ENCODE measurements at regions not wholly inside any gene's neighbourhood (a gene's known extent, or its start where the extent isn't known, plus 50 kb on each side); places are given as distances from the start of the nearest gene placed in this dataset.

DNA sequence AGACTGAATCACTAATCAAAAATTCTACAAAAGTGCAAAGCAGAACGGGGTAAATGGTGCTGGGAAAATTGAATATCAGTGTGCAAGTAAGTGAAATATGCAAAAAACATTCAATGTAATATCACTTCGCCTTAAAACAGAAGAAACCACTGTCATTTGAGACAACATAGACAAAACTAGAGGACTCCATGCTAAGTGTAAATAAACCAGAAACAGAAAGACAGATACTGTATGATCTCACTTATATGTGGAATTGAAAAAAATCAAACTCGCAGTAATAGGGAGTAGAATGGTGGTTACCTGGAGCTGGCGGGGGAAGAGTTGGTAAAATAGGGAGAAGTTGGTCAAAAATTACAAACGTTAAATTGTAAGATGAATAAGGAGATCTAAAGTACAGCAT is 1420.0 kb upstream of the CDH2 start:
- Histone ChIP-seq H4K20me1 (ENCODE audit: low read depth) (no peaks in the 10 kb centered on the region), H3K4me2 (no peak overlapping the region), H3K27ac (no peak overlapping the region), H3K27me3 (no peaks in the 10 kb centered on the region), H3K79me2 (ENCODE audit: low read depth) (no peaks in the 10 kb centered on the region), H3F3A (ENCODE audit: low read depth) (peaks cover 5% of the 10 kb centered on the region), H3K9me3 (ENCODE audit: low read depth) (no peaks in the 10 kb centered on the region), H3K36me3 (no peaks in the 10 kb centered on the region), H2AFZ (replicated peaks) (no peak overlapping the region), H3K9ac (no peak overlapping the region), H3K4me1 (no peaks in the 10 kb centered on the region), H3K4me3 (no peak overlapping the region)
- H3K4me1 Mint-ChIP-seq = no peaks in the 10 kb centered on the region
- H3K9me3 Mint-ChIP-seq = peaks cover 3% of the 10 kb centered on the region
- H3K27me3 Mint-ChIP-seq (ENCODE audit: insufficient read depth, low read depth) = no peaks in the 10 kb centered on the region
- no peaks in the 10 kb centered on the region for H3K36me3 Mint-ChIP-seq
- no peak overlapping the region for H3K4me3 Mint-ChIP-seq
- DNase-seq (ENCODE audit: low spot score) = no peak
- TF ChIP-seq, protein P1, sequence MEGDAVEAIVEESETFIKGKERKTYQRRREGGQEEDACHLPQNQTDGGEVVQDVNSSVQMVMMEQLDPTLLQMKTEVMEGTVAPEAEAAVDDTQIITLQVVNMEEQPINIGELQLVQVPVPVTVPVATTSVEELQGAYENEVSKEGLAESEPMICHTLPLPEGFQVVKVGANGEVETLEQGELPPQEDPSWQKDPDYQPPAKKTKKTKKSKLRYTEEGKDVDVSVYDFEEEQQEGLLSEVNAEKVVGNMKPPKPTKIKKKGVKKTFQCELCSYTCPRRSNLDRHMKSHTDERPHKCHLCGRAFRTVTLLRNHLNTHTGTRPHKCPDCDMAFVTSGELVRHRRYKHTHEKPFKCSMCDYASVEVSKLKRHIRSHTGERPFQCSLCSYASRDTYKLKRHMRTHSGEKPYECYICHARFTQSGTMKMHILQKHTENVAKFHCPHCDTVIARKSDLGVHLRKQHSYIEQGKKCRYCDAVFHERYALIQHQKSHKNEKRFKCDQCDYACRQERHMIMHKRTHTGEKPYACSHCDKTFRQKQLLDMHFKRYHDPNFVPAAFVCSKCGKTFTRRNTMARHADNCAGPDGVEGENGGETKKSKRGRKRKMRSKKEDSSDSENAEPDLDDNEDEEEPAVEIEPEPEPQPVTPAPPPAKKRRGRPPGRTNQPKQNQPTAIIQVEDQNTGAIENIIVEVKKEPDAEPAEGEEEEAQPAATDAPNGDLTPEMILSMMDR (IDR thresholded peaks at IDR 0.05) = no peak
- TF ChIP-seq EZH2phosphoT487 (IDR thresholded peaks at IDR 0.05) (no peak), EZH2 (IDR thresholded peaks at IDR 0.05) (no peak)
- H3K27ac Mint-ChIP-seq = no peak overlapping the region

GRCh38 chr18:29594493-29594892 is 1417.6 kb upstream of the CDH2 start:
- Mint-ChIP-seq H3K4me1 (no peaks in the 10 kb centered on the region), H3K36me3 (no peaks in the 10 kb centered on the region), H3K27me3 (ENCODE audit: insufficient read depth, low read depth) (no peaks in the 10 kb centered on the region), H3K4me3 (no peak overlapping the region), H3K9me3 (no peaks in the 10 kb centered on the region), H3K27ac (no peak overlapping the region)
- Histone ChIP-seq H3K36me3 (no peaks in the 10 kb centered on the region), H2AFZ (replicated peaks) (no peak overlapping the region), H3K27ac (no peak overlapping the region), H3K9me3 (ENCODE audit: low read depth) (no peaks in the 10 kb centered on the region), H3K27me3 (no peaks in the 10 kb centered on the region), H3K9ac (no peak overlapping the region), H3F3A (ENCODE audit: low read depth) (peaks cover 5% of the 10 kb centered on the region), H4K20me1 (ENCODE audit: low read depth) (no peaks in the 10 kb centered on the region), H3K4me3 (no peak overlapping the region), H3K4me1 (no peaks in the 10 kb centered on the region), H3K79me2 (ENCODE audit: low read depth) (no peaks in the 10 kb centered on the region), H3K4me2 (no peak overlapping the region)
- no peak for DNase-seq (ENCODE audit: low spot score)
- no peak for TF ChIP-seq EZH2 (IDR thresholded peaks at IDR 0.05)
- TF ChIP-seq, protein P1 (IDR thresholded peaks at IDR 0.05) = no peak
- no peak for TF ChIP-seq EZH2phosphoT487 (IDR thresholded peaks at IDR 0.05)

- H3K4me2 ChIP-seq = no peak overlapping the region
- H4K20me1 ChIP-seq (ENCODE audit: low read depth) = no peaks in the 10 kb centered on the region
- no peaks in the 10 kb centered on the region for H3K36me3 ChIP-seq
- no peak overlapping the region for H3K9ac ChIP-seq
- Mint-ChIP-seq H3K27me3 (ENCODE audit: insufficient read depth, low read depth) (no peaks in the 10 kb centered on the region), H3K27ac (no peak overlapping the region), H3K9me3 (no peaks in the 10 kb centered on the region), H3K36me3 (no peaks in the 10 kb centered on the region), H3K4me1 (no peaks in the 10 kb centered on the region), H3K4me3 (no peak overlapping the region)
- no peaks in the 10 kb centered on the region for H3F3A ChIP-seq (ENCODE audit: low read depth)
- no peak overlapping the region for H3K4me3 ChIP-seq
- no peaks in the 10 kb centered on the region for H3K9me3 ChIP-seq (ENCODE audit: low read depth)
- TF ChIP-seq EZH2 (IDR thresholded peaks at IDR 0.05) = no peak
- no peak for TF ChIP-seq EZH2phosphoT487 (IDR thresholded peaks at IDR 0.05)
- TF ChIP-seq, protein P1 (IDR thresholded peaks at IDR 0.05) = no peak
- H3K79me2 ChIP-seq (ENCODE audit: low read depth) = no peaks in the 10 kb centered on the region
- no peaks in the 10 kb centered on the region for H3K27me3 ChIP-seq
- H2AFZ ChIP-seq (replicated peaks) = no peak overlapping the region
- DNase-seq (ENCODE audit: low spot score) = no peak
- no peaks in the 10 kb centered on the region for H3K4me1 ChIP-seq
- H3K27ac ChIP-seq = no peak overlapping the region
These were observed 1411.6 kb upstream of the CDH2 start for GRCh38 chr18:29588446-29589100.
